Right lobe of liver (tissue), 6 donors: ENCODE measurements at regions not wholly inside any gene's neighbourhood (a gene's known extent, or its start where the extent isn't known, plus 50 kb on each side); places are given as distances from the start of the nearest gene placed in this dataset.

Experiments
- ATAC-seq, 4 donors: fragments of 200-7000 bp; cut with Tn5 transposase; one replicate each; pipeline ENCODE4 v1.9.1; 2020; ENCODE audit warnings: mild to moderate bottlenecking in 4 of 4, moderate library complexity in 4 of 4
- DNase-seq, 3 donors: peaks; one replicate each; pipeline ENCODE4 v3.0.0-alpha.2; 2020
- H3K27ac ChIP-seq, 3 donors: fragments of 200-600 bp; one replicate each; pipeline ENCODE4 v1.8.0; 2022
- H3K27me3 ChIP-seq, 2 donors: fragments of 200-600 bp; one replicate each; pipeline ENCODE4 v1.8.0; 2022
- H3K36me3 ChIP-seq, 4 donors: fragments of 200-600 bp; sonication (generic) in 1 of 4; one replicate each; pipeline versions ENCODE4 v1.5.1 to v1.8.0; 2017 to 2022; ENCODE audit warnings: control low read depth in 1 of 4
- H3K4me1 ChIP-seq, 4 donors: fragments of 200-600 bp; sonication (generic) in 1 of 4; one replicate each; pipeline versions ENCODE4 v1.5.1 to v1.8.0; 2017 to 2022; ENCODE audit warnings: control low read depth in 1 of 4
- H3K4me3 ChIP-seq, 3 donors: fragments of 200-600 bp; one replicate each; pipeline ENCODE4 v1.8.0; 2022
- H3K9me3 ChIP-seq, 4 donors: fragments of 200-600 bp; sonication (generic) in 1 of 4; one replicate each; pipeline versions ENCODE4 v1.5.1 to v1.8.0; 2017 to 2022; ENCODE audit warnings: control low read depth in 1 of 4
- POLR2A ChIP-seq: fragments of 450-650 bp; IDR thresholded peaks from one replicate; pipeline ENCODE4 v1.6.1; 2017; ENCODE audit warnings: antibody characterized with exemption, mild to moderate bottlenecking
- WGBS: methylation state at CpG from one replicate; pipeline ENCODE4 v1.1.6; 2018; ENCODE audit warnings: low coverage, low lambda C conversion rate; ENCODE audit not compliant: insufficient coverage; ENCODE audit errors: missing lambda C conversion rate; 5-methylcytosine and 5-hydroxymethylcytosine counted together
- intact Hi-C, 2 donors: fragments of 100-400 bp; cut with DNase I; formaldehyde crosslinking; loops; one replicate each; pipeline versions ENCODE4 v1.11.2 to v1.14.1; 2022
- TF ChIP-seq, protein P1 (sequence below), 4 donors: fragments of 200-600 bp in 3 of 4; fragments of 450-650 bp in 1 of 4; IDR thresholded peaks; one replicate each; pipeline versions ENCODE4 v1.5.1 to v1.8.0; 2016 to 2022; ENCODE audit warnings: antibody characterized with exemption in 4 of 4, mild to moderate bottlenecking in 2 of 4
- donor health status: DM: no; HTN: yes; CAD: no.
- donor health status: DM: no; HTN: no; CAD: no.
- donor health status: DM: no; HTN: no; CAD: no.
- donor health status: DM: no; HTN: yes; CAD: no.
- donor health status: DM: no; HTN: yes; CAD: no.

DNA sequence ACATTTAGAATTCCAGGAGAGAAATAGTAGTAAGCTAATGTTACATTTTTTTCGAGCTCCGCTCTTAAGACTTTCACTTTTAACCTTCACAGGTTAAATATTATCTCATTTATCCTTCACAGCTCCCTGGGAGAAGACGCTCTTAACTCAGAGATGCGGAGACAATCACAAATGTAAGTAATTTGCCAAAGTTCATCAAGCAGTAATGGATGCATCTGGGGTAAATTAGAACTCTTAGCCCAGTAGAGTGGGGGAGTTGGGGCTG, 168.5 kb downstream of the SPP2 start:
- Histone ChIP-seq H3K4me1 (no peaks in the 10 kb centered on the region), H3K27ac (no peak overlapping the region), H3K27me3 (no peaks in the 10 kb centered on the region), H3K4me3 (no peak overlapping the region), H3K9me3 (no peaks in the 10 kb centered on the region), H3K36me3 (no peaks in the 10 kb centered on the region)
- intact Hi-C loops, result no loop called here
- 94% methylated on average over 4 of the region's 4 CpGs for WGBS
- DNase-seq, result no peak
- TF ChIP-seq, protein P1, sequence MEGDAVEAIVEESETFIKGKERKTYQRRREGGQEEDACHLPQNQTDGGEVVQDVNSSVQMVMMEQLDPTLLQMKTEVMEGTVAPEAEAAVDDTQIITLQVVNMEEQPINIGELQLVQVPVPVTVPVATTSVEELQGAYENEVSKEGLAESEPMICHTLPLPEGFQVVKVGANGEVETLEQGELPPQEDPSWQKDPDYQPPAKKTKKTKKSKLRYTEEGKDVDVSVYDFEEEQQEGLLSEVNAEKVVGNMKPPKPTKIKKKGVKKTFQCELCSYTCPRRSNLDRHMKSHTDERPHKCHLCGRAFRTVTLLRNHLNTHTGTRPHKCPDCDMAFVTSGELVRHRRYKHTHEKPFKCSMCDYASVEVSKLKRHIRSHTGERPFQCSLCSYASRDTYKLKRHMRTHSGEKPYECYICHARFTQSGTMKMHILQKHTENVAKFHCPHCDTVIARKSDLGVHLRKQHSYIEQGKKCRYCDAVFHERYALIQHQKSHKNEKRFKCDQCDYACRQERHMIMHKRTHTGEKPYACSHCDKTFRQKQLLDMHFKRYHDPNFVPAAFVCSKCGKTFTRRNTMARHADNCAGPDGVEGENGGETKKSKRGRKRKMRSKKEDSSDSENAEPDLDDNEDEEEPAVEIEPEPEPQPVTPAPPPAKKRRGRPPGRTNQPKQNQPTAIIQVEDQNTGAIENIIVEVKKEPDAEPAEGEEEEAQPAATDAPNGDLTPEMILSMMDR (IDR thresholded peaks at IDR 0.05), result no peak
- no peak for TF ChIP-seq POLR2A
- ATAC-seq, result no peak

DNA sequence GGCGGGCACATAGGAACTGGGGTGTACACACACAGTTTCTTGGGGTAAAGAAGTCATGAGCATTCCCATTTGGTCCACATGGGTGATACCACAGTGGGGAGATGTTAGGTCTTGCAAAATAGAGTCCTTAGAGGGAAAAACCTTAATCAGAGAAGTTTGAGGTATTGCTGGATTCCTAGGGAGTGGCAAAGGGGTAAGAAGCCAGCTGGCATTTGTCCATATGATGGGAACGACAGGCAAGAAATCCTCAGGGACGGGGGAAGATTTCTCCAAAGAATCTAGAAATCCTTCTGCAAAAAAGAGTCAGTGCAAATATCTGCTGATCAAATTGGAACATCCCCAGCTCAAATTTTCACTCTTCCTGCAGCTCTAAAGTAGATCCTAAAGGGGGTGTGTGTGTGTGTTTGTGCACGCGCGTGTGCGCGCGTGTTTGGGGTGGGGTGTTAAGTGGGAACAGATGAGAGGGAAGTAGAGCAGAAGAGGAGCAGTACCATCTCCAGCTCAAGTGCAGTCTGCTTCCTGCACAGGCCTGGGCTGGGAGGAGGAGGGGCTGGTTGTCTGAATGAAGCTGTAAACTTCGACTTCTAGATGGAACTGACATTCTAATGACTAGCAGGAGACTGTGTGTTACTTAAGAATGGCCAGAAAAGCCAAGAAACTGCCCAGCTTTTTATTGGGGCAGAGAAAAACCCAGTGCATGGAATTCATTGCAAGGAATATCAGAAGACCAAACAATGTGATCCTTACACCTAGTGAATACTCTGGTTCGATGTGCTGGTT, 168.0 kb downstream of the SPP2 start:
- Histone ChIP-seq H3K9me3 (no peaks in the 10 kb centered on the region), H3K36me3 (no peaks in the 10 kb centered on the region), H3K4me3 (no peak overlapping the region), H3K27me3 (no peaks in the 10 kb centered on the region), H3K27ac (no peak overlapping the region), H3K4me1 (no peaks in the 10 kb centered on the region)
- no peak for TF ChIP-seq POLR2A
- DNase-seq, result no peak
- intact Hi-C loops, result no loop called here
- ATAC-seq, result no peak
- 82% methylated on average over 11 of the region's 11 CpGs for WGBS

DNA sequence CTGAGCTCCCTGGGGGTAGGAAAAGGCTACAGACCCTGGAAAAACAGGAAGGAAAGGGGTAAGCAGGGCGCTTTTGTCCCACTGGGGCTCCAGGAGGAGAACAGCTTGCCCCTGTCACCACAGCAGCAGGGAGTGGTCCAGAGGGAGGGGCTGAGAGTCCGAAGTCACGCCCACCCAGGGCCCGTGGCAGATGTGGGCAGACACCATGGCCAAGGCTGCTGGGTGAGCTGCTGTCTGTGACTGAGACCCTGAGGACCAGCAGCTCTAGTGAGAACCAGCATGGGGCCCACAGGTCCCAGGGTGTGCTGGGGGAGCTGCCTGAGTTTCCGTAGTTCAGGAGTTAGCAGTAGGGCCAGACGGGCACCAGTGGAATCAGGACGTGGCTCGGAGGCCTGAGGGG, 162.0 kb downstream of the SPP2 start:
- peak in 1 of 4 donors; percentile 40 for ATAC-seq
- DNase-seq, result no peak
- H3K27ac ChIP-seq, result no peak overlapping the region

DNA sequence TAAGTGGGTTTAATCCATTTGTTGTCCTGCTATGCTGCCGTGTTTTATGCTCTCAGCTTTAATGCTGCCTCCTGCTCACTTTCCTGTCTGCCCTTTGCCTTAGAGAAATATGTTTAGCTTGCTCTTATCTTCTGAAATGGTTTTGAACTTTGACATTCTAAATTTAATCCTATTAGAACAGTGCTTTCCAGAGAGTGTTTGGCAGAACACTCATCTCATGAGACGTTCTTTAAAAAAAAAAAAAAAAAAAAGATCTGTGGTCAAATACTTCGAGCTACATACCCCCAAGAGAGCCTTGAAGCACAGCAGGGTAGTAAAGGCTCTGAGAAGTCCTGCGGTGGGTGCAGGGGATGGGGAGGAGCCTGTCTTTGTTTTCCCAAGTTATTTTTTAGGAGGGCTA, 161.3 kb downstream of the SPP2 start:
- Histone ChIP-seq H3K4me1 (no peaks in the 10 kb centered on the region), H3K9me3 (peaks cover 0 to 2% (median 0%) of the 10 kb centered on the region in 4 donors), H3K27ac (no peak overlapping the region), H3K36me3 (no peaks in the 10 kb centered on the region), H3K4me3 (no peak overlapping the region), H3K27me3 (no peaks in the 10 kb centered on the region)
- ATAC-seq (peak in 1 of 4 donors; percentile 43), DNase-seq (no peak)
- WGBS, result 33% methylated on average over 4 of the region's 4 CpGs
- intact Hi-C loops, result no loop called here
- no peak for TF ChIP-seq POLR2A
- TF ChIP-seq, protein P1 (IDR thresholded peaks at IDR 0.05), result no peak

More for the DNA sequence above, 162.0 kb downstream of the SPP2 start:
- H3K36me3 ChIP-seq, result no peaks in the 10 kb centered on the region
- H3K27me3 ChIP-seq, result no peaks in the 10 kb centered on the region
- no peaks in the 10 kb centered on the region for H3K4me1 ChIP-seq
- 80% methylated on average over 1 of the region's 8 CpGs for WGBS
- TF ChIP-seq POLR2A, result no peak
- TF ChIP-seq, protein P1 (IDR thresholded peaks at IDR 0.05), result no peak
- no peak overlapping the region for H3K4me3 ChIP-seq
- H3K9me3 ChIP-seq, result no peaks in the 10 kb centered on the region
- intact Hi-C loops, result no loop called here

DNA sequence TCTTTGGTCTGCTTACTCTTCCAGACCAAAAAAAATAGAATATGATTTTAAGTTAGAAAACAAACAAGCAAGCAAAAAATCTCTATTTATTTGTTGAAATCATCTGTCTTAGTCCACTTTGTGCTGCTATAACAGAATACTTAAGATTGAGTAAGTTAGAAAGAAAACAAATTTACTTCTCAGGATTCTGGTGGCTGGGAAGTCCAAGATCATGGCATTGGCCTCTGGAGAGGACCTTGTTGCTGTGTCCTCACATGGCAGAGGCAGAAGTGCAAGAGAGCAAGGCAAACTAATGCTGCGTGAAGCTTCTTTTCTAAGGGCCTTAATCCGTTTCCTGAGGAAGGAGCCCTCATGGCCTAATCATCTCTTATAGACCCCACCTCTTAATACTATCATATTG, 156.2 kb downstream of the SPP2 start:
- Histone ChIP-seq H3K27ac (no peak overlapping the region), H3K4me1 (no peaks in the 10 kb centered on the region), H3K4me3 (no peak overlapping the region), H3K9me3 (peaks cover 0 to 2% (median 0%) of the 10 kb centered on the region in 4 donors), H3K27me3 (no peaks in the 10 kb centered on the region), H3K36me3 (no peaks in the 10 kb centered on the region)
- ATAC-seq (no peak), DNase-seq (no peak)
- whole genome bisulfite sequencing, result 82% methylated on average over 2 of the region's 2 CpGs
- intact Hi-C loops, result no loop called here
- TF ChIP-seq, protein P1 (IDR thresholded peaks at IDR 0.05), result no peak
- no peak for TF ChIP-seq POLR2A
